Omental fat pad (tissue), 3 donors: ENCODE measurements at regions not wholly inside any gene's neighbourhood (a gene's known extent, or its start where the extent isn't known, plus 50 kb on each side); places are given as distances from the start of the nearest gene placed in this dataset.

Source experiments
- ATAC-seq: fragments of 150-250 bp; one replicate; pipeline ENCODE4 v1.9.1; 2016; ENCODE audit warnings: mild to moderate bottlenecking, moderate library complexity; ENCODE audit not compliant: low FRiP score
- DNase-seq: peaks from one replicate; pipeline ENCODE4 v3.0.0-alpha.2; 2019; ENCODE audit warnings: low spot score
- TF ChIP-seq, protein P1 (sequence below), 3 donors: fragments of 450-650 bp; IDR thresholded peaks; one replicate each; pipeline ENCODE4 v1.5.1; 2016 to 2017; ENCODE audit warnings: antibody characterized with exemption in 3 of 3, mild to moderate bottlenecking in 3 of 3, moderate library complexity in 2 of 3

DNA sequence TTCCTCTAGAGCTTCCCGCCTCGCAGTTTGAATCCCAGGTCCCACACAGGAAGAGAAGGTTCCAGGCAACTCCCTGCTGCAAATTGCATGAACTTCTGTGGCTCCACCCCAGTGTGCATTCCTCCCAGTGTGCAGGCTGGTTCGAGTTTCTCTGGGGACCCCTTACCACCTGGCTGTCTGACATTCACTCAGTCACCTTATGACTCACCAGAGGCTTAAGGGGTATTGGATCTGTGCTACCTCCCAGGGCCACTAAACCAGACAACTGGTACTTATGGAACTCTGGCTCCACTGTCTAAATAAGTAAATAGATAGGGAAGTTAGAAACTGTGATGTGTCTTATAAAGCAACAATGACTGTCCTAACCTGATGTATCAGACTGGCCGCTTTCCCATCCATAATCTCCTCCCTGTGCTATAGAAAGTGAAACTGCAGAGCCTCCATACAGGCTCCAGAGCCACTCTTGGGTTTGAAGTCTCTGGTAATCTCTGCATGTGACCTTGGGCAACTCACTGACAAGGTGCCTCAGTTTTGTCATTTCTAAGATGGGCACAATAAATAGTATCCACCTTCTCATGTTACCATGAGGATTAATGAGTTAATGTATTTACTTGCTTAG, 720.6 kb downstream of the SEMA5A start:
- ATAC-seq (no peak), DNase-seq (no peak)
- TF ChIP-seq, protein P1, sequence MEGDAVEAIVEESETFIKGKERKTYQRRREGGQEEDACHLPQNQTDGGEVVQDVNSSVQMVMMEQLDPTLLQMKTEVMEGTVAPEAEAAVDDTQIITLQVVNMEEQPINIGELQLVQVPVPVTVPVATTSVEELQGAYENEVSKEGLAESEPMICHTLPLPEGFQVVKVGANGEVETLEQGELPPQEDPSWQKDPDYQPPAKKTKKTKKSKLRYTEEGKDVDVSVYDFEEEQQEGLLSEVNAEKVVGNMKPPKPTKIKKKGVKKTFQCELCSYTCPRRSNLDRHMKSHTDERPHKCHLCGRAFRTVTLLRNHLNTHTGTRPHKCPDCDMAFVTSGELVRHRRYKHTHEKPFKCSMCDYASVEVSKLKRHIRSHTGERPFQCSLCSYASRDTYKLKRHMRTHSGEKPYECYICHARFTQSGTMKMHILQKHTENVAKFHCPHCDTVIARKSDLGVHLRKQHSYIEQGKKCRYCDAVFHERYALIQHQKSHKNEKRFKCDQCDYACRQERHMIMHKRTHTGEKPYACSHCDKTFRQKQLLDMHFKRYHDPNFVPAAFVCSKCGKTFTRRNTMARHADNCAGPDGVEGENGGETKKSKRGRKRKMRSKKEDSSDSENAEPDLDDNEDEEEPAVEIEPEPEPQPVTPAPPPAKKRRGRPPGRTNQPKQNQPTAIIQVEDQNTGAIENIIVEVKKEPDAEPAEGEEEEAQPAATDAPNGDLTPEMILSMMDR (IDR thresholded peaks at IDR 0.05) = no peak

- no peak for ATAC-seq
- DNase-seq = no peak
- TF ChIP-seq, protein P1 (IDR thresholded peaks at IDR 0.05) = no peak
These were observed 719.4 kb downstream of the SEMA5A start for GRCh38 chr5:8826508-8826907.

DNA sequence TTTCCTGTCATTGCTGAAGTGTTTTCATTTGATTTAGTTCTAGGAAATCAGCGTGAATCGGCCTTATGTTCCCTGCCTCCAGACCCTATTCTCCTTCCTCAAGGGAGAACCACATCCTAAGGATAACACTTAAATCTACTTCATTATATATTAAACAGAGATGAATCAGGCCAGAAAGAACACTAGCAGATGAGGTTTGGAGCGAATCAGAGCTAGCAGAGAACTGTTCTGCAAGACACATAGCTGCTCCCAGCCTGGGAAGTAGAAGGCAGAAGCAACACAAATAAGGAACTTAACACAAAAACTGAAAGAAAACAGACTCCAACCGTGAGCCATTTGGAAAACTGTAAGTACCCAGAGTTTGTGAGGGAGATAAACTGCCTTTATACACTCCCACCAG, 718.2 kb downstream of the SEMA5A start:
- ATAC-seq (no peak), DNase-seq (no peak)
- TF ChIP-seq, protein P1 (IDR thresholded peaks at IDR 0.05) = no peak

- peak; percentile 22 for ATAC-seq
- TF ChIP-seq, protein P1 (IDR thresholded peaks at IDR 0.05) = no peak
- DNase-seq = no peak
These were observed 717.1 kb downstream of the SEMA5A start for GRCh38 chr5:8828596-8829322.

DNA sequence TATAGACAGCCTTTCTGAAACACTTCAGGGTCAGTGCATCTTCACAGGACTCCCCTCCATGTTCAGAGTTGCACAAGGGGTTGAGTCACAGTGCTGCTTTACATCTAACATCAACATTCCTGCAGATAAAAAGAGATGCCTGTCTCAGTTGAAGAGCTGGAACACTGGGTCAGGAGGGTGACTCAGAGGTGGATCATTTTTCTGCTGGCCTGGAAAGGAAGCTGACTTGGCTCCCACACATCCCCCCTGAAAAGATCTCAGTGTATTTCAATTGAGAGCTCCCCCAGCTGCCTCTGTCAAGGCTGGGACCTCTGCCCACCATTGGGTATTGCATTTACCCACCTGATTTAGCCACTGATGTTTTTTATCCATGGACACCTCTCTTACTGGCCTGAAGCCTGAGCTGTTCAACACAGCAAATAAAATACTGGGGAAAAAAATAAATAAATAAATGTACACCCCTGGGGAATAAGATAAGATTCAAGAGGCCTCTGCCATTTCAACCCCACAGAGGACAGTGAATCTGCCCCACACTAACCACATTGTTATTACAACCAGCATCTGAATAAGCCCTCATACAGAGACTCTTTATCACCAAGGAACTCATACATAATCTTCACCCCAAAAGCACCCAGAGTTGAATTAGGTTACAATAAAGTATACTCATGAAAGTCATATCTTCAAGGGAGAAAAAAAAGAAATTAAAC, 716.4 kb downstream of the SEMA5A start:
- DNase-seq (no peak), ATAC-seq (peak; percentile 99)
- TF ChIP-seq, protein P1 (IDR thresholded peaks at IDR 0.05) = no peak

- TF ChIP-seq, protein P1 (IDR thresholded peaks at IDR 0.05) = no peak
- no peak for DNase-seq
- no peak for ATAC-seq
These were observed 714.6 kb downstream of the SEMA5A start for GRCh38 chr5:8831251-8831650.
